ENCODE measurements at regions not wholly inside any gene's neighbourhood (a gene's known extent, or its start where the extent isn't known, plus 50 kb on each side); places are given as distances from the start of the nearest gene placed in this dataset.

GRCh38 chr5:25056836-25057235 is 412.1 kb upstream of the CDH10 start:
- Histone ChIP-seq H2BK120ac (replicated peaks; ENCODE audit: low read depth, low read length) (no peak overlapping the region), H3K79me1 (ENCODE audit: low read depth, low read length) (no peaks in the 10 kb centered on the region), H3K27me3 (replicated peaks in 1 of 4; ENCODE audit: control insufficient read depth in 3 of 4, extremely low read depth in 1 of 4, insufficient read depth in 3 of 4, low read length in 3 of 4) (no peaks in the 10 kb centered on the region), H3K27ac (ENCODE audit: low read depth, low read length) (no peak overlapping the region), H3K4me1 (replicated peaks in 1 of 4; ENCODE audit: control insufficient read depth in 3 of 4, insufficient read depth in 4 of 4, low read length in 3 of 4) (no peaks in the 10 kb centered on the region), H4K20me1 (replicated peaks in 1 of 2; ENCODE audit: control insufficient read depth in 1 of 2, insufficient read depth in 2 of 2, low read length in 2 of 2) (no peaks in the 10 kb centered on the region), H4K8ac (ENCODE audit: extremely low read depth, insufficient read depth, low read length) (no peak overlapping the region), H2AFZ (ENCODE audit: low read length) (no peak overlapping the region), H3K36me3 (ENCODE audit: control insufficient read depth in 2 of 4, insufficient read depth in 4 of 4, low read length in 3 of 4) (no peaks in the 10 kb centered on the region), H2BK5ac (ENCODE audit: low read depth, low read length) (no peak overlapping the region), H2AK5ac (ENCODE audit: low read depth, low read length) (no peak overlapping the region), H3K4me2 (ENCODE audit: insufficient read depth in 1 of 2, low read depth in 2 of 2, low read length in 2 of 2) (no peak overlapping the region), H4K5ac (ENCODE audit: insufficient read length, low read depth, low read length) (no peak overlapping the region), H3K56ac (replicated peaks; ENCODE audit: insufficient read length, low read depth, low read length) (no peak overlapping the region), H3K9ac (replicated peaks in 1 of 4; ENCODE audit: extremely low read depth in 1 of 4, low read depth in 3 of 4, low read length in 3 of 4) (no peak overlapping the region), H3K4ac (replicated peaks; ENCODE audit: insufficient read length, low read depth, low read length) (no peak overlapping the region), H3K14ac (ENCODE audit: insufficient read length) (no peak overlapping the region), H4K91ac (replicated peaks; ENCODE audit: insufficient read length, low read length) (no peak overlapping the region), H2BK12ac (ENCODE audit: low read depth, low read length) (no peak overlapping the region), H3K79me2 (ENCODE audit: control insufficient read depth in 1 of 2, insufficient read depth in 2 of 2, low read length in 2 of 2) (no peaks in the 10 kb centered on the region), H3K9me3 (ENCODE audit: insufficient read depth in 2 of 2, low read depth in 1 of 2, low read length in 1 of 2) (no peaks in the 10 kb centered on the region), H3K18ac (ENCODE audit: extremely low read depth, low read length) (no peak overlapping the region), H3K4me3 (ENCODE audit: extremely low read depth in 1 of 4, insufficient read depth in 2 of 4, low read depth in 3 of 4, low read length in 4 of 4) (no peak overlapping the region), H2BK15ac (ENCODE audit: low read length) (no peak overlapping the region), H3K23me2 (ENCODE audit: low read depth, low read length) (no peaks in the 10 kb centered on the region), H2BK20ac (ENCODE audit: low read length) (no peak overlapping the region), H3K23ac (ENCODE audit: insufficient read length) (no peak overlapping the region)
- no peak for FAIRE-seq
- ChIA-PET POLR2A (ENCODE audit: partially characterized antibody) (no interaction called here), CTCF (ENCODE audit: partially characterized antibody) (interaction anchor here (0.6 kb wide), 1 partner anchor 599 kb away, joined by 3 read pairs; no protein-coding TSS in a partner anchor)
- no peak for DNase-seq (ENCODE audit: low read depth in 1 of 2, low spot score in 2 of 2)
- TF ChIP-seq SRF (IDR thresholded peaks at IDR 0.05; ENCODE audit: low read depth, low read length) (peak; percentile 30; the same call in 1 of the 2 replicates), CBX5 (IDR thresholded peaks at IDR 0.05; ENCODE audit: low read depth, low read length) (no peak)

Data from H1 (cell line).